Heart right ventricle (tissue), 16 donors: ENCODE measurements at regions not wholly inside any gene's neighbourhood (a gene's known extent, or its start where the extent isn't known, plus 50 kb on each side); places are given as distances from the start of the nearest gene placed in this dataset.

ENCODE experiments used
- ATAC-seq, 8 donors: fragments of 200-7000 bp; cut with Tn5 transposase; one replicate each; pipeline ENCODE4 v1.9.1; 2020; ENCODE audit warnings: mild to moderate bottlenecking in 8 of 8, moderate library complexity in 8 of 8, moderate number of reproducible peaks in 1 of 8
- DNase-seq, 2 donors: peaks; one replicate each; pipeline ENCODE4 v3.0.0-alpha.2; 2020
- H3K27ac ChIP-seq, 10 donors: fragments of 200-600 bp; sonication (generic) in 2 of 10; one replicate each; pipeline versions ENCODE4 v1.5.0 to v1.8.0; 2020 to 2022; ENCODE audit warnings: mild to moderate bottlenecking in 3 of 10
- H3K27me3 ChIP-seq, 7 donors: fragments of 200-600 bp; one replicate each; pipeline ENCODE4 v1.8.0; 2021 to 2022; ENCODE audit warnings: mild to moderate bottlenecking in 2 of 7
- H3K36me3 ChIP-seq, 9 donors: fragments of 200-600 bp; sonication (generic) in 1 of 9; one replicate each; pipeline versions ENCODE4 v1.5.0 to v1.8.0; 2020 to 2022; ENCODE audit warnings: mild to moderate bottlenecking in 2 of 9
- H3K4me1 ChIP-seq, 9 donors: fragments of 200-600 bp; sonication (generic) in 1 of 9; one replicate each; pipeline versions ENCODE4 v1.5.0 to v1.8.0; 2020 to 2022; ENCODE audit warnings: mild to moderate bottlenecking in 4 of 9
- H3K4me3 ChIP-seq, 10 donors: fragments of 200-600 bp; sonication (generic) in 2 of 10; one replicate each; pipeline versions ENCODE4 v1.5.0 to v1.8.0; 2020 to 2022; ENCODE audit warnings: mild to moderate bottlenecking in 7 of 10, moderate library complexity in 2 of 10
- H3K9me3 ChIP-seq, 11 donors: fragments of 200-600 bp in 10 of 11; sonication (generic) in 2 of 11; one replicate each; pipeline versions ENCODE4 v1.5.0 to v1.8.0; 2013 to 2022; ENCODE audit warnings: mild to moderate bottlenecking in 2 of 11, control low read depth in 1 of 11, moderate library complexity in 1 of 11
- CTCF ChIP-seq, 9 donors: fragments of 200-600 bp; sonication (generic) in 2 of 9; IDR thresholded peaks; one replicate each; pipeline versions ENCODE4 v1.5.0 to v1.8.0; 2021 to 2022; ENCODE audit warnings: antibody characterized with exemption in 9 of 9, mild to moderate bottlenecking in 5 of 9, moderate library complexity in 1 of 9
- WGBS, 2 donors: extraction: QIAGEN DNeasy Blood & Tissue Kit; methylation state at CpG; one replicate each; pipeline ENCODE4 v1.1.7; 2013; ENCODE audit warnings: inconsistent platforms in 1 of 2; 5-methylcytosine and 5-hydroxymethylcytosine counted together
- intact Hi-C, 10 donors: fragments of 100-400 bp; cut with DNase I; formaldehyde crosslinking; loops; one replicate each; pipeline versions ENCODE4 v1.11.1 to v1.14.2; 2022
- donor health status: Arrhythmogenic right ventricular cardiomyopathy.
- donor health status: ischemic (EF 13 %, LVEDD 7.1; RV severe dilation, severe dysfunction).
- donor health status: healthy with polysubstance abuse.
- donor health status: DM: no; HTN: yes; CAD: no.
- donor health status: DM: no; HTN: no; CAD: no.
- donor health status: ischemic (EF 25% LVEDD 6.9; RV normal size, moderate dysfunction).
- donor health status: ischemic (EF 25% LVEDD 5.7; RV mildly dilated, moderate dysfunction).
- donor health status: healthy.
- donor health status: DM: yes; HTN: yes; CAD: no.
- donor health status: Ischemic cardiomyopathy.
- donor health status: ischemic (EF 35%, LVEDD 5.7; RV mildly dilated, moderate dysfunction).
- donor health status: nonischemic (EF 11% LVEDD 7.7; RV severe dilation, severe dysfunction).
- donor health status: DM: yes; HTN: yes; CAD: no.
- donor health status: PGD.
- donor health status: ischemic (EF 29% LVEDD 5.4; RV normal size, mild dysfunction).
- donor health status: nonischemic (EF 23%, LVEDD 6.1; RV moderate dilation, normal function).

DNA sequence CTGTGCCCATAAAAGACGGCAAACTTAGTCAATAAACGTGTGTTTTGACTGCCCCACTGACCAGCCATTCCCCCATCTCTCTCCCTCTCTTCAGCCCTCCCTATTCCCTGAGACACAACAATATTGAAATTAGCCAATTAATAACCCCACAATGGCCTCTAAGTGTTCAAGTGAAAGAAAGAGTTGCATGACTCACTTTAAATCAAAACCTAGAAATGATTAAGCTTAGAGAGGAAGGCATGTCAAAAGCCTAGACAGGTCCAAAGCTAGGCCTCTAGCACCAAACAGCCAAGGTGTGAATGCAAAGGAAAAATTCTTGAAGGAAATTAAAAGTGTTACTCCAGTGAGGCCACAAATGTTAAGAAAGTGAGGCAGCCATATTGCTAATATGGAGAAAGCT, 261.6 kb upstream of the TBX18 start:
- no peaks in the 10 kb centered on the region for H3K27me3 ChIP-seq
- ATAC-seq (no peak), DNase-seq (no peak)
- no peaks in the 10 kb centered on the region for H3K4me1 ChIP-seq
- H3K36me3 ChIP-seq, result no peaks in the 10 kb centered on the region
- H3K27ac ChIP-seq, result no peak overlapping the region
- H3K4me3 ChIP-seq, result no peak overlapping the region
- intact Hi-C loops, result no loop called here
- no peak for TF ChIP-seq CTCF (IDR thresholded peaks at IDR 0.05)
- WGBS, 2 donors, result 68 to 69% methylated on average over 2 of the region's 2 CpGs
- no peaks in the 10 kb centered on the region for H3K9me3 ChIP-seq

DNA sequence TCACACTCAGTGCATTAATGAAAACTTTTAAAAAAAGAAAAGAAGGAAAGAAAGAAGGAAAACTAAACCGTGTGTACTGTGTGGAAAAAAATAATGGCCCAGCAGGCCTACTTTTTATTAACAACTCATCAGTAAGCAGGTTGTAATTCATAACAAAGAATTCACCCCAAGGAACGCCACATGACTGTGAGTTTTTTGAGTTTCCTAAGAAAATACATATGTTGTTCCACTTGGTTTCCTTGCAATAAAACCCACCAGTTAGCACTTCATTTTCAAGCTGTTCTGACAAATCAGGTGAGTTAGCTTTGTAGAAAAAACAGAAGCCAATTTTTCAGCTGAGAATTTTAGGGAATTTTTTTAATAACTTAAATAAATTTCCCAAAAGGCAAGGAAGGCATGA, 259.3 kb upstream of the TBX18 start:
- Histone ChIP-seq H3K9me3 (no peaks in the 10 kb centered on the region), H3K36me3 (no peaks in the 10 kb centered on the region), H3K4me3 (no peak overlapping the region), H3K27me3 (no peaks in the 10 kb centered on the region), H3K27ac (no peak overlapping the region), H3K4me1 (no peaks in the 10 kb centered on the region)
- intact Hi-C loops, result no loop called here
- TF ChIP-seq CTCF (IDR thresholded peaks at IDR 0.05), result no peak
- 48 to 52% methylated on average over 2 of the region's 2 CpGs for WGBS, 2 donors
- DNase-seq, result no peak
- no peak for ATAC-seq

DNA sequence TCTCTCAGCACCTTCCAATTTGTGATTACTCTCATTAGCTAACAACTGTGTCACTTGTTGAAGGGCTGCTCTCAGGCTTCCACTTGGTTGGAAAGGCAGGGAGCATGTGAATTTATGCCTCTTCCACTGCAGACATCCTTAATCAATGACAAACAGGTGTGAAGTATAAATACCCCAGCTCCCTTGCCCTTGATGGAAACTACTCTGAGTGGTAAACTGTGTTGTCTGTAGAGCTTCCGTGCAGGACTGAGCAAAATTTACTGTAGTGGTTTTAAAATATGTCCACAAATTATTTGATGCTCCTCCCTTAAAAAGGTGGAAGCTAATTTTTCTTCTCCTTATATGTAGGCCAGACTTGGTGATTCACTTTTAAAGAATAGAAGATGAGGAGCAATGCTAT, 253.0 kb upstream of the TBX18 start:
- Histone ChIP-seq H3K4me3 (no peak overlapping the region), H3K27me3 (peaks cover 0 to 3% (median 0%) of the 10 kb centered on the region in 7 donors), H3K4me1 (peaks cover 0 to 6% (median 0%) of the 10 kb centered on the region in 9 donors), H3K9me3 (no peaks in the 10 kb centered on the region), H3K27ac (no peak overlapping the region), H3K36me3 (no peaks in the 10 kb centered on the region)
- ATAC-seq, result no peak
- DNase-seq, result no peak
- no peak for TF ChIP-seq CTCF (IDR thresholded peaks at IDR 0.05)
- 89 to 90% methylated on average over 1 of the region's 1 CpG for WGBS, 2 donors
- intact Hi-C loops, result loop anchor here in 1 of 10 donors (10.0 kb wide), 1 partner anchor 593 kb away; no protein-coding TSS in a partner anchor

- Histone ChIP-seq H3K27me3 (peaks cover 0 to 3% (median 0%) of the 10 kb centered on the region in 7 donors), H3K9me3 (no peaks in the 10 kb centered on the region), H3K36me3 (no peaks in the 10 kb centered on the region), H3K27ac (no peak overlapping the region), H3K4me1 (peaks cover 0 to 6% (median 0%) of the 10 kb centered on the region in 9 donors), H3K4me3 (no peak overlapping the region)
- WGBS, 2 donors, result 78 to 82% methylated on average over 1 of the region's 1 CpG
- TF ChIP-seq CTCF (IDR thresholded peaks at IDR 0.05), result no peak
- no peak for DNase-seq
- ATAC-seq, result no peak
- intact Hi-C loops, result loop anchor here in 1 of 10 donors (10.0 kb wide), 1 partner anchor 592 kb away; no protein-coding TSS in a partner anchor
Measured at GRCh38 chr6:85016726-85017125, 252.3 kb upstream of the TBX18 start.
